ENCODE measurements at regions not wholly inside any gene's neighbourhood (a gene's known extent, or its start where the extent isn't known, plus 50 kb on each side); places are given as distances from the start of the nearest gene placed in this dataset.

DNA sequence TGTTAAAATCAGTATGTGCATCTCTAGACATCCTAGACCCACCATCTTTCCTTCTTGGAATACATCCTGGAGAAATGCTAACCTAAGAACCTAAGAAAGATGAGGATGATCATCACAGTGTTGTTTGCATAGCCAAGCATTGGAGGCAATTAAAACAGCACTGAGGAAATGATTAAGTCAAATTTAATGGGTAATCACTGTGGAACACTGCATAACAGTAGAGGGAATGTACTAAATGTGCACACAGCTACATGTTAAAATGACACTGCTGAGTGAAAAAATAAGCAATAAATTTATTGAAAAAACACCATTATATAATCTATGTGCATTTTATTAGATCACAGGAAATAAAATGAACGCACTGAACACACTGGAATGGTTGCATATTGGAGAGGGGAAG, 987.1 kb upstream of the SEL1L start:
- Histone ChIP-seq H3K27me3 (no peaks in the 10 kb centered on the region), H3K27ac (no peak overlapping the region), H3K4me1 (no peaks in the 10 kb centered on the region), H3K9me3 (no peaks in the 10 kb centered on the region), H3K4me3 (no peak overlapping the region), H3K36me3 (no peaks in the 10 kb centered on the region)
- no peak for TF ChIP-seq POLR2AphosphoS5 (IDR thresholded peaks at IDR 0.05)
- TF ChIP-seq POLR2A (IDR thresholded peaks at IDR 0.05), result no peak
- no peak for TF ChIP-seq EP300 (IDR thresholded peaks at IDR 0.05; ENCODE audit: low read depth)
- TF ChIP-seq, protein P1, sequence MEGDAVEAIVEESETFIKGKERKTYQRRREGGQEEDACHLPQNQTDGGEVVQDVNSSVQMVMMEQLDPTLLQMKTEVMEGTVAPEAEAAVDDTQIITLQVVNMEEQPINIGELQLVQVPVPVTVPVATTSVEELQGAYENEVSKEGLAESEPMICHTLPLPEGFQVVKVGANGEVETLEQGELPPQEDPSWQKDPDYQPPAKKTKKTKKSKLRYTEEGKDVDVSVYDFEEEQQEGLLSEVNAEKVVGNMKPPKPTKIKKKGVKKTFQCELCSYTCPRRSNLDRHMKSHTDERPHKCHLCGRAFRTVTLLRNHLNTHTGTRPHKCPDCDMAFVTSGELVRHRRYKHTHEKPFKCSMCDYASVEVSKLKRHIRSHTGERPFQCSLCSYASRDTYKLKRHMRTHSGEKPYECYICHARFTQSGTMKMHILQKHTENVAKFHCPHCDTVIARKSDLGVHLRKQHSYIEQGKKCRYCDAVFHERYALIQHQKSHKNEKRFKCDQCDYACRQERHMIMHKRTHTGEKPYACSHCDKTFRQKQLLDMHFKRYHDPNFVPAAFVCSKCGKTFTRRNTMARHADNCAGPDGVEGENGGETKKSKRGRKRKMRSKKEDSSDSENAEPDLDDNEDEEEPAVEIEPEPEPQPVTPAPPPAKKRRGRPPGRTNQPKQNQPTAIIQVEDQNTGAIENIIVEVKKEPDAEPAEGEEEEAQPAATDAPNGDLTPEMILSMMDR (IDR thresholded peaks at IDR 0.05), result no peak
- WGBS, 2 donors (ENCODE audit: low coverage in 1 of 2), result 56 to 76% methylated on average over 1 of the region's 1 CpG
- intact Hi-C loops (cut with DNase I; ENCODE audit: low total_unique reads), result no loop called here
- in situ Hi-C loops (cut with MboI; ENCODE audit: low pct_ligation_motif_present in 1 of 4, low pct_unique_long_range_greater_than_20kb in 1 of 4, low sequenced_read_pairs in 3 of 4), result no loop called here
- no peak for DNase-seq

GRCh38 chr14:82521191-82521590, 987.5 kb upstream of the SEL1L start:
- no peak for DNase-seq
- TF ChIP-seq, protein P1 (IDR thresholded peaks at IDR 0.05), result no peak
- no peak for TF ChIP-seq POLR2AphosphoS5 (IDR thresholded peaks at IDR 0.05)
- no peak for TF ChIP-seq EP300 (IDR thresholded peaks at IDR 0.05; ENCODE audit: low read depth)
- TF ChIP-seq POLR2A (IDR thresholded peaks at IDR 0.05), result no peak
- intact Hi-C loops (cut with DNase I; ENCODE audit: low total_unique reads) (no loop called here), in situ Hi-C loops (cut with MboI; ENCODE audit: low pct_ligation_motif_present in 1 of 4, low pct_unique_long_range_greater_than_20kb in 1 of 4, low sequenced_read_pairs in 3 of 4) (no loop called here)
- no peak overlapping the region for H3K27ac ChIP-seq
- no peaks in the 10 kb centered on the region for H3K4me1 ChIP-seq
- no peaks in the 10 kb centered on the region for H3K36me3 ChIP-seq
- H3K27me3 ChIP-seq, result no peaks in the 10 kb centered on the region
- no peaks in the 10 kb centered on the region for H3K9me3 ChIP-seq
- H3K4me3 ChIP-seq, result no peak overlapping the region

GRCh38 chr14:82528016-82528415, 994.4 kb upstream of the SEL1L start:
- no peak for TF ChIP-seq POLR2A (IDR thresholded peaks at IDR 0.05)
- TF ChIP-seq, protein P1 (IDR thresholded peaks at IDR 0.05), result no peak
- no peak for TF ChIP-seq POLR2AphosphoS5 (IDR thresholded peaks at IDR 0.05)
- no peak for TF ChIP-seq EP300 (IDR thresholded peaks at IDR 0.05; ENCODE audit: low read depth)
- Histone ChIP-seq H3K36me3 (no peaks in the 10 kb centered on the region), H3K9me3 (no peaks in the 10 kb centered on the region), H3K4me3 (no peak overlapping the region), H3K27me3 (no peaks in the 10 kb centered on the region), H3K4me1 (no peaks in the 10 kb centered on the region), H3K27ac (no peak overlapping the region)
- DNase-seq, result no peak
- 33 to 57% methylated on average over 1 of the region's 1 CpG for WGBS, 2 donors (ENCODE audit: low coverage in 1 of 2)
- intact Hi-C loops (cut with DNase I; ENCODE audit: low total_unique reads), result no loop called here
- in situ Hi-C loops (cut with MboI; ENCODE audit: low pct_ligation_motif_present in 1 of 4, low pct_unique_long_range_greater_than_20kb in 1 of 4, low sequenced_read_pairs in 3 of 4), result no loop called here

- no peak overlapping the region for H3K27ac ChIP-seq
- no peaks in the 10 kb centered on the region for H3K4me1 ChIP-seq
- no peaks in the 10 kb centered on the region for H3K36me3 ChIP-seq
- no peak overlapping the region for H3K4me3 ChIP-seq
- no peaks in the 10 kb centered on the region for H3K9me3 ChIP-seq
- intact Hi-C loops (cut with DNase I; ENCODE audit: low total_unique reads) (no loop called here), in situ Hi-C loops (cut with MboI; ENCODE audit: low pct_ligation_motif_present in 1 of 4, low pct_unique_long_range_greater_than_20kb in 1 of 4, low sequenced_read_pairs in 3 of 4) (no loop called here)
- no peak for TF ChIP-seq EP300 (IDR thresholded peaks at IDR 0.05; ENCODE audit: low read depth)
- TF ChIP-seq, protein P1 (IDR thresholded peaks at IDR 0.05), result no peak
- TF ChIP-seq POLR2AphosphoS5 (IDR thresholded peaks at IDR 0.05), result no peak
- TF ChIP-seq POLR2A (IDR thresholded peaks at IDR 0.05), result no peak
- no peak for DNase-seq
- 43 to 79% methylated on average over 2 of the region's 2 CpGs for WGBS, 2 donors (ENCODE audit: low coverage in 1 of 2)
- no peaks in the 10 kb centered on the region for H3K27me3 ChIP-seq
Measured at GRCh38 chr14:82533351-82533750, 999.7 kb upstream of the SEL1L start.

Data from transverse colon (tissue), 4 donors.